ENCODE measurements at regions not wholly inside any gene's neighbourhood (a gene's known extent, or its start where the extent isn't known, plus 50 kb on each side); places are given as distances from the start of the nearest gene placed in this dataset.

GRCh38 chr3:178443634-178444033, 92.6 kb upstream of the KCNMB2 start:
- no peak for DNase-seq (ENCODE audit: low read depth in 1 of 2, low spot score in 1 of 2)

- DNase-seq (ENCODE audit: low read depth in 1 of 2, low spot score in 1 of 2) = no peak
These were observed 91.1 kb upstream of the KCNMB2 start for GRCh38 chr3:178445139-178445538.

- no peak for DNase-seq (ENCODE audit: low read depth in 1 of 2, low spot score in 1 of 2)
These were observed 90.2 kb upstream of the KCNMB2 start for GRCh38 chr3:178446059-178446458.

GRCh38 chr3:178450476-178450875, 85.8 kb upstream of the KCNMB2 start:
- DNase-seq (ENCODE audit: low read depth in 1 of 2, low spot score in 1 of 2) = no peak

- DNase-seq (ENCODE audit: low read depth in 1 of 2, low spot score in 1 of 2) = no peak
These were observed 84.4 kb upstream of the KCNMB2 start for GRCh38 chr3:178451799-178452198.

- no peak for DNase-seq (ENCODE audit: low read depth in 1 of 2, low spot score in 1 of 2)
These were observed 81.5 kb upstream of the KCNMB2 start for GRCh38 chr3:178454726-178455125.

- no peak for DNase-seq (ENCODE audit: low read depth in 1 of 2, low spot score in 1 of 2)
These were observed 81.0 kb upstream of the KCNMB2 start for GRCh38 chr3:178455226-178455625.

GRCh38 chr3:178455946-178456345, 80.3 kb upstream of the KCNMB2 start:
- DNase-seq (ENCODE audit: low read depth in 1 of 2, low spot score in 1 of 2) = no peak

- DNase-seq (ENCODE audit: low read depth in 1 of 2, low spot score in 1 of 2) = no peak
These were observed 79.5 kb upstream of the KCNMB2 start for GRCh38 chr3:178456621-178457285.

GRCh38 chr3:178457511-178457910, 78.7 kb upstream of the KCNMB2 start:
- DNase-seq (ENCODE audit: low read depth in 1 of 2, low spot score in 1 of 2) = no peak

- no peak for DNase-seq (ENCODE audit: low read depth in 1 of 2, low spot score in 1 of 2)
These were observed 77.8 kb upstream of the KCNMB2 start for GRCh38 chr3:178458313-178459037.

GRCh38 chr3:178459038-178459410, 77.2 kb upstream of the KCNMB2 start:
- no peak for DNase-seq (ENCODE audit: low read depth in 1 of 2, low spot score in 1 of 2)

- no peak for DNase-seq (ENCODE audit: low read depth in 1 of 2, low spot score in 1 of 2)
These were observed 70.7 kb upstream of the KCNMB2 start for GRCh38 chr3:178465260-178466180.

- DNase-seq (ENCODE audit: low read depth in 1 of 2, low spot score in 1 of 2) = no peak
These were observed 63.3 kb upstream of the KCNMB2 start for GRCh38 chr3:178472941-178473340.

- DNase-seq (ENCODE audit: low read depth in 1 of 2, low spot score in 1 of 2) = no peak
These were observed 61.7 kb upstream of the KCNMB2 start for GRCh38 chr3:178474526-178474925.

- DNase-seq (ENCODE audit: low read depth in 1 of 2, low spot score in 1 of 2) = no peak
These were observed 61.2 kb upstream of the KCNMB2 start for GRCh38 chr3:178475062-178475461.

GRCh38 chr3:178476886-178477285, 59.4 kb upstream of the KCNMB2 start:
- DNase-seq (ENCODE audit: low read depth in 1 of 2, low spot score in 1 of 2) = no peak

- no peak for DNase-seq (ENCODE audit: low read depth in 1 of 2, low spot score in 1 of 2)
These were observed 56.8 kb upstream of the KCNMB2 start for GRCh38 chr3:178479446-178479845.

GRCh38 chr3:178479860-178480259, 56.4 kb upstream of the KCNMB2 start:
- no peak for DNase-seq (ENCODE audit: low read depth in 1 of 2, low spot score in 1 of 2)

GRCh38 chr3:178480274-178480673, 56.0 kb upstream of the KCNMB2 start:
- DNase-seq (ENCODE audit: low read depth in 1 of 2, low spot score in 1 of 2) = no peak

- DNase-seq (ENCODE audit: low read depth in 1 of 2, low spot score in 1 of 2) = no peak
These were observed 55.4 kb upstream of the KCNMB2 start for GRCh38 chr3:178480795-178481194.

- no peak for DNase-seq (ENCODE audit: low read depth in 1 of 2, low spot score in 1 of 2)
These were observed 53.3 kb upstream of the KCNMB2 start for GRCh38 chr3:178482981-178483380.
